Spleen (tissue), 7 donors: ENCODE measurements at regions not wholly inside any gene's neighbourhood (a gene's known extent, or its start where the extent isn't known, plus 50 kb on each side); places are given as distances from the start of the nearest gene placed in this dataset.

Experiments
- CTCF ChIP-seq, 11 experiments: fragments of 200-600 bp in 7 of 11; fragments of 450-650 bp in 4 of 11; sonication (generic) in 4 of 11; IDR thresholded peaks in 8 of 11; conservative IDR thresholded peaks in 3 of 11; 1 replicate in 7 of 11; 2 replicates in 4 of 11; pipeline versions ENCODE4 v1.4.0 to v1.8.0; 2016 to 2021; ENCODE audit warnings: antibody characterized with exemption in 11 of 11, inconsistent platforms in 4 of 11, mild to moderate bottlenecking in 1 of 11
- POLR2A ChIP-seq, 3 donors: fragments of 450-650 bp; IDR thresholded peaks; one replicate each; pipeline ENCODE4 v1.5.1; 2017; ENCODE audit warnings: antibody characterized with exemption in 3 of 3, mild to moderate bottlenecking in 1 of 3
- POLR2AphosphoS5 ChIP-seq, 3 donors: sonication (generic); formaldehyde crosslinking; IDR thresholded peaks; one replicate each; pipeline ENCODE4 v1.5.1; 2017; ENCODE audit warnings: antibody characterized with exemption in 3 of 3
- donor health status: DM: no; HTN: no; CAD: no; lungs with moderate emphysema.
- donor health status: DM: no; HTN: no; CAD: no.
- donor health status: DM: no; HTN: no; CAD: no.

GRCh38 chr1:209412036-209412435, 171.5 kb upstream of the CAMK1G start:
- TF ChIP-seq POLR2A (IDR thresholded peaks at IDR 0.05): no peak
- TF ChIP-seq CTCF (IDR thresholded peaks at IDR 0.05 in 8 of 11, conservative IDR thresholded peaks at IDR 0.05 in 3 of 11): no peak
- no peak for TF ChIP-seq POLR2AphosphoS5 (IDR thresholded peaks at IDR 0.05)
